ELR (cell line): ENCODE measurements at regions not wholly inside any gene's neighbourhood (a gene's known extent, or its start where the extent isn't known, plus 50 kb on each side); places are given as distances from the start of the nearest gene placed in this dataset.
"Not testable (repeated sequence)": the region's sequence is repeated elsewhere in the genome, so short reads cannot be mapped to it uniquely, and the experiment has no call there.

ENCODE experiments used
- DNase-seq: peaks from one replicate; pipeline ENCODE4 v3.0.0-alpha.2; 2015; ENCODE audit warnings: low read depth

- no peak for DNase-seq
These were observed 166.4 kb upstream of the KCTD3 start for GRCh38 chr1:215400741-215401140.

- DNase-seq, result no peak
These were observed 165.0 kb upstream of the KCTD3 start for GRCh38 chr1:215402147-215402546.

- DNase-seq, result peak; percentile 71
These were observed 161.9 kb upstream of the KCTD3 start for GRCh38 chr1:215405211-215405610.

GRCh38 chr1:215406927-215407326 lies 160.2 kb upstream of the KCTD3 start:
- no peak for DNase-seq

GRCh38 chr1:215407575-215407974 lies 159.5 kb upstream of the KCTD3 start:
- DNase-seq, result peak; percentile 23

GRCh38 chr1:215409546-215409945 lies 157.6 kb upstream of the KCTD3 start:
- peak; percentile 76 for DNase-seq

- DNase-seq, result not testable (repeated sequence)
These were observed 151.6 kb upstream of the KCTD3 start for GRCh38 chr1:215415521-215415920.

- no peak for DNase-seq
These were observed 150.6 kb upstream of the KCTD3 start for GRCh38 chr1:215416497-215416896.

GRCh38 chr1:215417122-215417521 lies 150.0 kb upstream of the KCTD3 start:
- peak; percentile 12 for DNase-seq

- peak; percentile 6 for DNase-seq
These were observed 148.1 kb upstream of the KCTD3 start for GRCh38 chr1:215418876-215419447.

GRCh38 chr1:215421744-215422143 lies 145.4 kb upstream of the KCTD3 start:
- DNase-seq, result peak; percentile 6

GRCh38 chr1:215423288-215423687 lies 143.8 kb upstream of the KCTD3 start:
- no peak for DNase-seq

- DNase-seq, result no peak
These were observed 142.0 kb upstream of the KCTD3 start for GRCh38 chr1:215425138-215425537.

GRCh38 chr1:215426101-215426500 lies 141.0 kb upstream of the KCTD3 start:
- DNase-seq, result no peak

- DNase-seq, result not testable (repeated sequence)
These were observed 134.4 kb upstream of the KCTD3 start for GRCh38 chr1:215432483-215433227.

GRCh38 chr1:215433237-215433636 lies 133.9 kb upstream of the KCTD3 start:
- DNase-seq, result no peak

GRCh38 chr1:215439549-215439948 lies 127.6 kb upstream of the KCTD3 start:
- DNase-seq, result no peak

GRCh38 chr1:215444715-215445414 lies 122.2 kb upstream of the KCTD3 start:
- DNase-seq, result no peak

GRCh38 chr1:215448014-215448413 lies 119.1 kb upstream of the KCTD3 start:
- DNase-seq, result not testable (repeated sequence)

GRCh38 chr1:215449147-215449546 lies 118.0 kb upstream of the KCTD3 start:
- peak; percentile 73 for DNase-seq

- no peak for DNase-seq
These were observed 113.7 kb upstream of the KCTD3 start for GRCh38 chr1:215453440-215453839.

GRCh38 chr1:215457213-215457612 lies 109.9 kb upstream of the KCTD3 start:
- DNase-seq, result no peak

- DNase-seq, result no peak
These were observed 109.0 kb upstream of the KCTD3 start for GRCh38 chr1:215458104-215458503.
